PC-3 (cell line): ENCODE measurements at regions not wholly inside any gene's neighbourhood (a gene's known extent, or its start where the extent isn't known, plus 50 kb on each side); places are given as distances from the start of the nearest gene placed in this dataset.

Experiments used
- ATAC-seq: fragments of 200-7000 bp; cut with Tn5 transposase; 2 replicates; pipeline ENCODE4 v1.9.1; 2020; ENCODE audit warnings: mild to moderate bottlenecking, moderate library complexity
- BruUV-seq: library from RNA; stranded (reverse); fragments of 400-500 nt; replicated peaks from 2 replicates; lab custom pipeline; 2021; lab: Mats Ljungman, UMichigan
- CTCF ChIA-PET: fragments of 300-600 bp; sonication (Branson Sonifier 250); formaldehyde crosslinking; loops from one replicate; lab custom pipeline; 2022; ENCODE audit warnings: antibody characterized with exemption; lab: Charles Lee
- POLR2A ChIA-PET: fragments of 300-600 bp; sonication (Branson Sonifier 250); formaldehyde crosslinking; loops from one replicate; lab custom pipeline; 2022; ENCODE audit warnings: antibody characterized with exemption; ENCODE audit not compliant: unreplicated experiment; lab: Charles Lee
- DNase-seq: peaks from one replicate; pipeline ENCODE4 v3.0.0-alpha.2; 2015
- H2AFZ ChIP-seq: fragments of 300-600 bp; sonication (generic); 2 replicates; pipeline ENCODE4 v1.6.0; 2016; ENCODE audit warnings: antibody characterized with exemption, low read length
- H3F3A ChIP-seq: fragments of 300-600 bp; sonication (generic); one replicate; pipeline ENCODE4 v1.6.0; 2017; ENCODE audit warnings: antibody characterized with exemption, low read length, control low read depth, mild to moderate bottlenecking; ENCODE audit not compliant: unreplicated experiment
- H3K27ac ChIP-seq: fragments of 300-600 bp; sonication (generic); 2 replicates; pipeline ENCODE4 v1.5.1; 2016; ENCODE audit warnings: mild to moderate bottlenecking, low read length
- H3K27me3 ChIP-seq: fragments of 300-600 bp; sonication (generic); 2 replicates; pipeline ENCODE4 v1.6.1; 2016; ENCODE audit warnings: low read length, mixed read lengths
- H3K36me3 ChIP-seq: fragments of 300-600 bp; sonication (generic); 2 replicates; pipeline ENCODE4 v1.6.1; 2016; ENCODE audit warnings: low read depth, mixed run types, low read length, mixed read lengths
- H3K4me1 ChIP-seq: fragments of 300-600 bp; sonication (generic); 2 replicates; pipeline ENCODE4 v1.5.1; 2016; ENCODE audit warnings: low read length; ENCODE audit not compliant: insufficient read depth
- H3K4me2 ChIP-seq: fragments of 300-600 bp; sonication (generic); 2 replicates; pipeline ENCODE4 v1.6.0; 2016; ENCODE audit warnings: low read length
- H3K4me3 ChIP-seq: fragments of 300-600 bp; sonication (generic); 2 replicates; pipeline ENCODE4 v1.5.1; 2016; ENCODE audit warnings: mild to moderate bottlenecking, low read length, mixed read lengths
- H3K79me2 ChIP-seq: fragments of 300-600 bp; sonication (generic); 2 replicates; pipeline ENCODE4 v1.6.1; 2017; ENCODE audit warnings: low read length, mixed read lengths
- H3K9ac ChIP-seq: fragments of 300-600 bp; sonication (generic); 2 replicates; pipeline ENCODE4 v1.6.0; 2016; ENCODE audit warnings: mild to moderate bottlenecking, low read length
- H3K9me2 ChIP-seq: fragments of 300-600 bp; sonication (generic); replicated peaks from 2 replicates; pipeline ENCODE4 v1.6.1; 2016; ENCODE audit warnings: mixed run types, low read length, mixed read lengths
- H3K9me3 ChIP-seq: fragments of 300-600 bp; sonication (generic); 2 replicates; pipeline ENCODE4 v1.6.1; 2016; ENCODE audit warnings: low read length, mixed read lengths
- H4K20me1 ChIP-seq: fragments of 300-600 bp; sonication (generic); 2 replicates; pipeline ENCODE4 v1.6.1; 2016; ENCODE audit warnings: low read length, mixed read lengths
- EZH2 ChIP-seq: fragments of 300-600 bp; sonication (generic); IDR thresholded peaks from one replicate; pipeline ENCODE4 v1.6.1; 2017; ENCODE audit warnings: antibody characterized with exemption, mild to moderate bottlenecking, low read length; ENCODE audit not compliant: unreplicated experiment
- EZH2phosphoT487 ChIP-seq: fragments of 300-600 bp; sonication (generic); IDR thresholded peaks from 2 replicates; pipeline ENCODE4 v1.6.1; 2018; ENCODE audit warnings: mild to moderate bottlenecking, antibody characterized with exemption, low read length, borderline replicate concordance
- intact Hi-C: fragments of 100-400 bp; cut with micrococcal nuclease; formaldehyde crosslinking; loops from 2 replicates; pipeline ENCODE4 v1.9.0; 2023
- TF ChIP-seq, protein P1 (sequence below): fragments of 300-600 bp; sonication (generic); conservative IDR thresholded peaks from 2 replicates; pipeline ENCODE4 v1.5.1; 2017; ENCODE audit warnings: antibody characterized with exemption, low read depth, mild to moderate bottlenecking, low read length

DNA sequence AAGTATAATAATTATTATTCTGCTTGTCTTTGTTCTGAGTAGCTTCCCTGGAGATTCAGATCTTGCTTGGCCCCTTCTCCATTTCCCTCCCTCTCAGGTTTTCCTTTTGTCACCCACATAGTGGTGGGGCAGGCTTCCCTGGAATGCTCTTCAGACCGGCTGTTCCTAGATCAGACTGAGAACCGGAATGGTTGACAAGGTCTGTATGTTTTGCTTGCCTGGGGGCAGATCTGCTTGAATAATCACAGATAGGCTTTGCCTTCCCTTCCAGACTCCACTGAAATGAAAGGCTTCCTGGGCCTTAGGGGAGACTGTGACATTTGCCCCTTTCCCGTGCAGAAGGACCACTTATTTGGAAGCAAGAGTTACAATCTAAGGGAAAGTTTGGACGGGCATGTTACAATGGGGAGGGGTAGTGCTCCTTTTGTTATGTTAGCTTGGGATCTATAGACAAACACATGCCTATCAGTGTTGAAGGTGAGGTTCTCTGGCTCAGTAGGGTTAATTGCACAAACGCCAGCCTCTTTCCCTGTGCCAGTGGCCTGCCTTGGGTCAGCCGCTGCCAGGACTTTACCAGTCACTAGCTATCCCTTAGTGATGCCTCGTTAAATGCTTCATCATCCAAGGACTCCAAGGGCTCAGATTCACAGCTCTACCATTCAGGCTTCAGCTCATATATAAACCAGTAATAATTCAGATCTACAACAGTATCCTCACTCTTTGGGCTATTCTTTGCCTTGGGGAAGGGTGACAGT lies 178.6 kb downstream of the SNAPC1 start:
- Histone ChIP-seq H3K36me3 (peaks cover 9% of the 10 kb centered on the region), H3F3A (no peaks in the 10 kb centered on the region), H3K4me2 (no peak overlapping the region), H3K27ac (no peak overlapping the region), H3K9me2 (no peaks in the 10 kb centered on the region), H3K27me3 (no peaks in the 10 kb centered on the region), H4K20me1 (no peaks in the 10 kb centered on the region), H3K4me3 (no peak overlapping the region), H2AFZ (no peak overlapping the region), H3K9me3 (no peaks in the 10 kb centered on the region), H3K79me2 (peaks cover 48% of the 10 kb centered on the region), H3K4me1 (peaks cover 2% of the 10 kb centered on the region; the same call in 1 of the 2 replicates), H3K9ac (no peak overlapping the region)
- peak; percentile 75 for ATAC-seq
- intact Hi-C loops: no loop called here
- TF ChIP-seq EZH2 (no peak), EZH2phosphoT487 (no peak)
- TF ChIP-seq, protein P1, sequence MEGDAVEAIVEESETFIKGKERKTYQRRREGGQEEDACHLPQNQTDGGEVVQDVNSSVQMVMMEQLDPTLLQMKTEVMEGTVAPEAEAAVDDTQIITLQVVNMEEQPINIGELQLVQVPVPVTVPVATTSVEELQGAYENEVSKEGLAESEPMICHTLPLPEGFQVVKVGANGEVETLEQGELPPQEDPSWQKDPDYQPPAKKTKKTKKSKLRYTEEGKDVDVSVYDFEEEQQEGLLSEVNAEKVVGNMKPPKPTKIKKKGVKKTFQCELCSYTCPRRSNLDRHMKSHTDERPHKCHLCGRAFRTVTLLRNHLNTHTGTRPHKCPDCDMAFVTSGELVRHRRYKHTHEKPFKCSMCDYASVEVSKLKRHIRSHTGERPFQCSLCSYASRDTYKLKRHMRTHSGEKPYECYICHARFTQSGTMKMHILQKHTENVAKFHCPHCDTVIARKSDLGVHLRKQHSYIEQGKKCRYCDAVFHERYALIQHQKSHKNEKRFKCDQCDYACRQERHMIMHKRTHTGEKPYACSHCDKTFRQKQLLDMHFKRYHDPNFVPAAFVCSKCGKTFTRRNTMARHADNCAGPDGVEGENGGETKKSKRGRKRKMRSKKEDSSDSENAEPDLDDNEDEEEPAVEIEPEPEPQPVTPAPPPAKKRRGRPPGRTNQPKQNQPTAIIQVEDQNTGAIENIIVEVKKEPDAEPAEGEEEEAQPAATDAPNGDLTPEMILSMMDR: no peak
- CTCF ChIA-PET: no interaction called here
- no peak for DNase-seq
- no TSS peak for BruUV-seq
- POLR2A ChIA-PET: interaction anchor here (0.6 kb wide), 1 partner anchor 14 kb away, joined by 4 read pairs; no protein-coding TSS in a partner anchor

DNA sequence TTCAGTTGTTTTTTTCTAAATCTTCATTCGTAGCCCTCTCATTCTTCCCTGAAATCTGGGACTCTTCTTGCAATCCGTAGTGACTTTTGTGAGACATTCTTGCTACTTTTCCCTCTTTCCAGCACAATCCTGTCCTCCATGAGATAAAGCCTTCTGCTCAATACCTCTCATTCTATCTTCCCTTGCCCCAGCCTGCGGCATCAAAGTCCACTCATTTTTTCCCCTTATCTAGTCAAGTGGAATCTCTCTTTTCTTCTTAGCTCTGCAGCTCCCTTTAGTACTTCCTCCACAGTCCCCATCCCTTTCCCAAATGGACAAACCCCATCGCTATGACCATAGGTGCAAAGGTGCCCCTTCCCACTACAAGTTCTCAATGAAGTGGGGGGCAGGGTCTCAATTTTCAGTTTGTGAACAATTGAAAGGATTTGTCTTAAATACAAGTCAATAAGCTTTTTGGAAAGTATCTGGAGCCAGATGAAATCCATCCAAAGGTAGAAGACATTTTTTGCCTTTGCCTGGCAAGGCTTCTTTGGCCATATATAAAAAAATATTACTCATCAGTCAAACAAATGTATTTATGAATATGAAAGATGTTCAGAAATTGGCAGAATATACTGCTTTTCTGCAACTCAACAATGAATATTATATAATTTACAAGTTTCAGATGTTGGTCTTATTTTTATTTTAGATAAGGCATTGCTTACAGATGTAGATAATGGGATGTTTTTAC lies 179.4 kb downstream of the SNAPC1 start:
- no peak overlapping the region for H3K9ac ChIP-seq
- BruUV-seq: no TSS peak
- intact Hi-C loops: no loop called here
- H3K4me3 ChIP-seq: no peak overlapping the region
- H3F3A ChIP-seq: no peaks in the 10 kb centered on the region
- H3K27ac ChIP-seq: no peak overlapping the region; the same call in 1 of the 2 replicates
- H3K4me1 ChIP-seq: no peaks in the 10 kb centered on the region
- ATAC-seq: peak; percentile 58
- H3K4me2 ChIP-seq: no peak overlapping the region
- POLR2A ChIA-PET: no interaction called here
- no peaks in the 10 kb centered on the region for H4K20me1 ChIP-seq
- no peak overlapping the region for H2AFZ ChIP-seq
- H3K9me2 ChIP-seq: no peaks in the 10 kb centered on the region
- peaks cover 9% of the 10 kb centered on the region for H3K36me3 ChIP-seq
- CTCF ChIA-PET: no interaction called here
- TF ChIP-seq, protein P1: no peak
- TF ChIP-seq EZH2 (no peak), EZH2phosphoT487 (no peak)
- H3K79me2 ChIP-seq: peaks cover 41% of the 10 kb centered on the region
- no peaks in the 10 kb centered on the region for H3K9me3 ChIP-seq
- DNase-seq: no peak
- H3K27me3 ChIP-seq: no peaks in the 10 kb centered on the region
